ENCODE measurements at regions not wholly inside any gene's neighbourhood (a gene's known extent, or its start where the extent isn't known, plus 50 kb on each side); places are given as distances from the start of the nearest gene placed in this dataset.

GRCh38 chr1:88291611-88292354 is 392.3 kb upstream of the PKN2 start:
- no peak overlapping the region for H3K4me3 Mint-ChIP-seq
- no peaks in the 10 kb centered on the region for H3K27me3 Mint-ChIP-seq (ENCODE audit: insufficient read depth)
- intact Hi-C loops (cut with micrococcal nuclease): no loop called here
- no peaks in the 10 kb centered on the region for H3K4me1 Mint-ChIP-seq (ENCODE audit: low read depth)
- no peaks in the 10 kb centered on the region for H3K36me3 Mint-ChIP-seq (ENCODE audit: low read depth)
- H3K27ac Mint-ChIP-seq: no peak overlapping the region
- H3K9me3 Mint-ChIP-seq: no peaks in the 10 kb centered on the region
- no peak for DNase-seq (ENCODE audit: low spot score)

DNA sequence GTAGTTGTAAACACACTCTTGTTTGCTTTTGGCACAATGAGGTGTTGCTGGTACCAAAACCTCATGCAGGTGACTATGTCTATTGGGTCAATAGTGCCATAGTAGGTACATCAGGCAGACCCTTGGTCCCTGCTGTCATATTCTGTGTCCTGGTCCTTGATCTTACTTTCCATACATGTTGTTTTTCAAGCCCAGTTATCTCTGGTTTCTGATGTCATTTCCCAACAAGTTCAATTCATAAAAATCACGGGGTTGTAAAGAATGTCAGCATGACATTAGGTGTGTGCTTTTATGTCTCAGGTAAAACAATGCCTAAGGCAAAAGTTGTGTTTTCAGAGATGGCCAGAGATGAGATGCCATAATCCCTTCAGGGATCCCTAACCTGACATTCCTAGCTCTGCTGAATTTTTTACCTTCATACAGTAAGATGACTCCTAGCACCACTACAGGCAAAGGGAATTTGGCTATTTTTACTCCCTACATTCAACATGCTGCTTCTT is 390.3 kb upstream of the PKN2 start:
- DNase-seq (ENCODE audit: low spot score): no peak
- no peak overlapping the region for H3K4me3 Mint-ChIP-seq
- no peaks in the 10 kb centered on the region for H3K36me3 Mint-ChIP-seq (ENCODE audit: low read depth)
- no peaks in the 10 kb centered on the region for H3K4me1 Mint-ChIP-seq (ENCODE audit: low read depth)
- intact Hi-C loops (cut with micrococcal nuclease): no loop called here
- H3K27ac Mint-ChIP-seq: no peak overlapping the region
- peaks cover 1% of the 10 kb centered on the region for H3K27me3 Mint-ChIP-seq (ENCODE audit: insufficient read depth)
- no peaks in the 10 kb centered on the region for H3K9me3 Mint-ChIP-seq

- Mint-ChIP-seq H3K9me3 (no peaks in the 10 kb centered on the region), H3K4me1 (ENCODE audit: low read depth) (no peaks in the 10 kb centered on the region), H3K4me3 (no peak overlapping the region), H3K36me3 (ENCODE audit: low read depth) (no peaks in the 10 kb centered on the region), H3K27me3 (ENCODE audit: insufficient read depth) (peaks cover 1% of the 10 kb centered on the region), H3K27ac (no peak overlapping the region)
- intact Hi-C loops (cut with micrococcal nuclease): no loop called here
- DNase-seq (ENCODE audit: low spot score): no peak
These were observed 387.8 kb upstream of the PKN2 start for GRCh38 chr1:88296227-88296626.

- intact Hi-C loops (cut with micrococcal nuclease): no loop called here
- DNase-seq (ENCODE audit: low spot score): no peak
- no peak overlapping the region for H3K4me3 Mint-ChIP-seq
- no peak overlapping the region for H3K27ac Mint-ChIP-seq
- H3K36me3 Mint-ChIP-seq (ENCODE audit: low read depth): no peaks in the 10 kb centered on the region
- H3K4me1 Mint-ChIP-seq (ENCODE audit: low read depth): no peaks in the 10 kb centered on the region
- H3K9me3 Mint-ChIP-seq: no peaks in the 10 kb centered on the region
- H3K27me3 Mint-ChIP-seq (ENCODE audit: insufficient read depth): peaks cover 1% of the 10 kb centered on the region
These were observed 387.4 kb upstream of the PKN2 start for GRCh38 chr1:88296642-88297041.

- no peaks in the 10 kb centered on the region for H3K9me3 Mint-ChIP-seq
These were observed 385.6 kb upstream of the PKN2 start for GRCh38 chr1:88298506-88298905.

GRCh38 chr1:88300752-88301263 is 383.3 kb upstream of the PKN2 start:
- DNase-seq (ENCODE audit: low spot score): no peak
- Mint-ChIP-seq H3K4me3 (no peak overlapping the region), H3K27ac (no peak overlapping the region), H3K9me3 (no peaks in the 10 kb centered on the region), H3K4me1 (ENCODE audit: low read depth) (no peaks in the 10 kb centered on the region), H3K36me3 (ENCODE audit: low read depth) (no peaks in the 10 kb centered on the region), H3K27me3 (ENCODE audit: insufficient read depth) (peaks cover 1% of the 10 kb centered on the region)
- intact Hi-C loops (cut with micrococcal nuclease): loop anchor here (5.0 kb wide), 1 partner anchor 119 kb away; no protein-coding TSS in a partner anchor

More at GRCh38 chr1:88298506-88298905, 385.6 kb upstream of the PKN2 start:
- Mint-ChIP-seq H3K36me3 (ENCODE audit: low read depth) (no peaks in the 10 kb centered on the region), H3K27me3 (ENCODE audit: insufficient read depth) (peaks cover 1% of the 10 kb centered on the region), H3K27ac (no peak overlapping the region), H3K4me1 (ENCODE audit: low read depth) (no peaks in the 10 kb centered on the region), H3K4me3 (no peak overlapping the region)
- no peak for DNase-seq (ENCODE audit: low spot score)
- intact Hi-C loops (cut with micrococcal nuclease): no loop called here

- Mint-ChIP-seq H3K9me3 (no peaks in the 10 kb centered on the region), H3K27me3 (ENCODE audit: insufficient read depth) (no peaks in the 10 kb centered on the region), H3K36me3 (ENCODE audit: low read depth) (no peaks in the 10 kb centered on the region), H3K4me1 (ENCODE audit: low read depth) (no peaks in the 10 kb centered on the region), H3K4me3 (no peak overlapping the region), H3K27ac (no peak overlapping the region)
- intact Hi-C loops (cut with micrococcal nuclease): loop anchor here (5.0 kb wide), 1 partner anchor 121 kb away; no protein-coding TSS in a partner anchor
- DNase-seq (ENCODE audit: low spot score): no peak
These were observed 381.1 kb upstream of the PKN2 start for GRCh38 chr1:88302843-88303486.

- no peak overlapping the region for H3K27ac Mint-ChIP-seq
- no peaks in the 10 kb centered on the region for H3K36me3 Mint-ChIP-seq (ENCODE audit: low read depth)
- no peak overlapping the region for H3K4me3 Mint-ChIP-seq
- no peaks in the 10 kb centered on the region for H3K9me3 Mint-ChIP-seq
- H3K27me3 Mint-ChIP-seq (ENCODE audit: insufficient read depth): no peaks in the 10 kb centered on the region
- intact Hi-C loops (cut with micrococcal nuclease): no loop called here
- H3K4me1 Mint-ChIP-seq (ENCODE audit: low read depth): no peaks in the 10 kb centered on the region
- DNase-seq (ENCODE audit: low spot score): no peak
These were observed 372.8 kb upstream of the PKN2 start for GRCh38 chr1:88311265-88311664.

GRCh38 chr1:88311907-88312306 is 372.2 kb upstream of the PKN2 start:
- Mint-ChIP-seq H3K4me1 (ENCODE audit: low read depth) (no peaks in the 10 kb centered on the region), H3K27ac (no peak overlapping the region), H3K27me3 (ENCODE audit: insufficient read depth) (no peaks in the 10 kb centered on the region), H3K4me3 (no peak overlapping the region), H3K9me3 (no peaks in the 10 kb centered on the region), H3K36me3 (ENCODE audit: low read depth) (no peaks in the 10 kb centered on the region)
- intact Hi-C loops (cut with micrococcal nuclease): no loop called here
- DNase-seq (ENCODE audit: low spot score): no peak

GRCh38 chr1:88317396-88317795 is 366.7 kb upstream of the PKN2 start:
- Mint-ChIP-seq H3K9me3 (no peaks in the 10 kb centered on the region), H3K4me3 (no peak overlapping the region), H3K4me1 (ENCODE audit: low read depth) (no peaks in the 10 kb centered on the region), H3K27me3 (ENCODE audit: insufficient read depth) (no peaks in the 10 kb centered on the region), H3K27ac (no peak overlapping the region), H3K36me3 (ENCODE audit: low read depth) (no peaks in the 10 kb centered on the region)
- intact Hi-C loops (cut with micrococcal nuclease): no loop called here
- no peak for DNase-seq (ENCODE audit: low spot score)

GRCh38 chr1:88318740-88319139 is 365.3 kb upstream of the PKN2 start:
- H3K27me3 Mint-ChIP-seq (ENCODE audit: insufficient read depth): no peaks in the 10 kb centered on the region
- intact Hi-C loops (cut with micrococcal nuclease): no loop called here

DNA sequence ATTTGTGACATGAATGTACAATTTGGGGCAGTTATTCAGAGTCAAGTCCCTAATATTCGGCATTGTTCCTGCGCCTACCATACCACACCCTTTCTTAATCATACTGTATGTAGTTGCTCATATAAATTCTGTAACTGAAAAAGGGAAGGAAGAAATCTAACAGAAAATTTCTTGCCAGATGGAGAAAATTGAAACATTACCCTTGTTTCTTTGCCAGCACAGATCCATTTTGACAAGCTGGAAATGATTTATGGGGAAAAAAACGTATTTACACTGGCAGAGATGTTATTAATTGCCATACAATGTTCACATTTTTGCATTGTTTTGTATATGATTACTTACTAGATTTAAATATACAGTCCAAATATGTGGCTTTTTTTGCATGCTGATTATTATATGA is 363.8 kb upstream of the PKN2 start:
- H3K4me1 Mint-ChIP-seq (ENCODE audit: low read depth): no peaks in the 10 kb centered on the region
- H3K36me3 Mint-ChIP-seq (ENCODE audit: low read depth): no peaks in the 10 kb centered on the region
- H3K4me3 Mint-ChIP-seq: no peak overlapping the region
- H3K9me3 Mint-ChIP-seq: no peaks in the 10 kb centered on the region
- H3K27ac Mint-ChIP-seq: no peak overlapping the region
- no peaks in the 10 kb centered on the region for H3K27me3 Mint-ChIP-seq (ENCODE audit: insufficient read depth)
- intact Hi-C loops (cut with micrococcal nuclease): no loop called here
- DNase-seq (ENCODE audit: low spot score): no peak

More at GRCh38 chr1:88318740-88319139, 365.3 kb upstream of the PKN2 start:
- Mint-ChIP-seq H3K9me3 (no peaks in the 10 kb centered on the region), H3K4me1 (ENCODE audit: low read depth) (no peaks in the 10 kb centered on the region), H3K27ac (no peak overlapping the region), H3K36me3 (ENCODE audit: low read depth) (no peaks in the 10 kb centered on the region), H3K4me3 (no peak overlapping the region)
- DNase-seq (ENCODE audit: low spot score): no peak

GRCh38 chr1:88321706-88322105 is 362.4 kb upstream of the PKN2 start:
- intact Hi-C loops (cut with micrococcal nuclease): no loop called here
- DNase-seq (ENCODE audit: low spot score): no peak
- Mint-ChIP-seq H3K36me3 (ENCODE audit: low read depth) (no peaks in the 10 kb centered on the region), H3K4me1 (ENCODE audit: low read depth) (no peaks in the 10 kb centered on the region), H3K27ac (no peak overlapping the region), H3K4me3 (no peak overlapping the region), H3K9me3 (no peaks in the 10 kb centered on the region), H3K27me3 (ENCODE audit: insufficient read depth) (no peaks in the 10 kb centered on the region)

Data from activated T-helper 1 cell treated with anti-CD3 and anti-CD28 coated beads, Interleukin-12 subunit alpha, Interleukin-12 subunit beta, Interleukin-2, Interleukin-4 antibody, amounts not matched to agents 30 ng/mL and 10 ng/mL and 1 ng/mL, durations not matched to agents 14 hours and 24 hours and 36 hours (primary cell).